Tibial nerve (tissue), 3 donors: ENCODE measurements at regions not wholly inside any gene's neighbourhood (a gene's known extent, or its start where the extent isn't known, plus 50 kb on each side); places are given as distances from the start of the nearest gene placed in this dataset.

Experiments used
- CTCF ChIP-seq, 5 experiments: fragments of 200-600 bp in 3 of 5; fragments of 450-650 bp in 2 of 5; sonication (generic) in 3 of 5; IDR thresholded peaks; one replicate each; pipeline ENCODE4 v1.5.1; 2016 to 2019; ENCODE audit warnings: antibody characterized with exemption in 5 of 5, mild to moderate bottlenecking in 3 of 5, moderate library complexity in 2 of 5
- POLR2A ChIP-seq, 2 donors: fragments of 450-650 bp; IDR thresholded peaks; one replicate each; pipeline ENCODE4 v1.6.1; 2017; ENCODE audit warnings: antibody characterized with exemption in 2 of 2, mild to moderate bottlenecking in 2 of 2, moderate library complexity in 2 of 2

- no peak for TF ChIP-seq CTCF (IDR thresholded peaks at IDR 0.05)
- no peak for TF ChIP-seq POLR2A (IDR thresholded peaks at IDR 0.05)
These were observed 1110.1 kb downstream of the TBL1XR1 start for GRCh38 chr3:176087066-176087697.
